ENCODE measurements at regions not wholly inside any gene's neighbourhood (a gene's known extent, or its start where the extent isn't known, plus 50 kb on each side); places are given as distances from the start of the nearest gene placed in this dataset.
"Not testable (repeated sequence)": the region's sequence is repeated elsewhere in the genome, so short reads cannot be mapped to it uniquely, and the experiment has no call there.

- no peak for FAIRE-seq
Observed at GRCh38 chrX:25442499-25442898, 426.7 kb upstream of the ARX start.

- no peak for FAIRE-seq
Observed at GRCh38 chrX:25433307-25433706, 417.5 kb upstream of the ARX start.

GRCh38 chrX:25432396-25432795 lies 416.6 kb upstream of the ARX start:
- FAIRE-seq = no peak

DNA sequence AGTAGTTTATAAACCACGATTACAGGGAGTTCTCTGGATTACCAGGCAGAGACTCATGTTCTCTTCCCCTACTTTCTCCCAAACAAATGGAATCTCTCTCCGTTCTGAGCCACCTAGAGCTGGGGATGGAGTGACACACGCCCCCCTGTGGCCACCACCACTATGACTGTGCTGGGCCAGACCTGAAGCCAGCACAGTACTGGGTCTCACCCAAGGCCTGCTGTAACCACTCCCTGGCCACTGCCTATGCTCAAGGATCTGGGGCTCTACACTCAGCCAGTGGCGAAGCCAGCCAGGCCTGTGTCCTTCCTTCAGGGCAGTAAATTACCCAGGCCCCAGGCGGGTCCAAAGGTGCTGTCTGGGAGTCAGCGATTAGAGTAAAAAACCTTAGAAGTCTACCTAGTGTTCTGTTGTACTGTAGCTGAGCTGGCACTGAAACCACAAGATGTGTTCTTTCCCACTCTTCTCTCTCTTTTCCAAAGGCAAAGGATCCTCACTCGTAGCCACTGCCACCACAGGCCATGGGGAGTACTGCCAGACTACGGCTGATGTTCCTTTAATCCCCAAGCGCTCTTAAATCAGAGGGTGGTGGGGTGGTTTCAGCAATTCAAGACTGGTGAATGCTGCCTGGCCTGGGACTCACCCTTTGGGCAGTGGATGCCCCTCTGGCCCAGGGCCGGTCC lies 412.2 kb upstream of the ARX start:
- no peak for FAIRE-seq

GRCh38 chrX:25404163-25404562 lies 388.4 kb upstream of the ARX start:
- not testable (repeated sequence) for FAIRE-seq

- no peak for FAIRE-seq
Observed at GRCh38 chrX:25389266-25389665, 373.5 kb upstream of the ARX start.

- no peak for FAIRE-seq
Observed at GRCh38 chrX:25383196-25383595, 367.4 kb upstream of the ARX start.

DNA sequence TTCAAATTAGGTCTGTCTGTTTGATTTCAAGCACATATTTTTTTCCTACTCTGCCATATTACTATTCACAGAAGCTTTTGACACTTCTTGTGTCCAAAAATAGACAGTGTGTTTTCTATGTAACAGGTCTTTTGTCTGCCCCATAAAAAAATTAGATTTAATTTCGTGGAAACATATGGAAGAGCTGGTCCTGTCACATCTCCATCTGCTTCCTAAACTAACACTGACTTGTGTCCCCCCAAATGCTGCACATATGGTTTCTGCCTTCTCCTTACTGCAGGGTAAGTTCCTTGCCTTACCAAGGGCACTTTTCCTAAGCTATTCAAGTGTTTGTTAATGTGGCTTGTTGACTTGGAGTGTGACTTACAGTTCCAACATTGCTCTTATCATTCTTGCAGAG lies 340.7 kb upstream of the ARX start:
- no peak for FAIRE-seq

- FAIRE-seq = no peak
Observed at GRCh38 chrX:25344161-25344936, 328.6 kb upstream of the ARX start.

- FAIRE-seq = no peak
Observed at GRCh38 chrX:25343060-25343459, 327.3 kb upstream of the ARX start.

DNA sequence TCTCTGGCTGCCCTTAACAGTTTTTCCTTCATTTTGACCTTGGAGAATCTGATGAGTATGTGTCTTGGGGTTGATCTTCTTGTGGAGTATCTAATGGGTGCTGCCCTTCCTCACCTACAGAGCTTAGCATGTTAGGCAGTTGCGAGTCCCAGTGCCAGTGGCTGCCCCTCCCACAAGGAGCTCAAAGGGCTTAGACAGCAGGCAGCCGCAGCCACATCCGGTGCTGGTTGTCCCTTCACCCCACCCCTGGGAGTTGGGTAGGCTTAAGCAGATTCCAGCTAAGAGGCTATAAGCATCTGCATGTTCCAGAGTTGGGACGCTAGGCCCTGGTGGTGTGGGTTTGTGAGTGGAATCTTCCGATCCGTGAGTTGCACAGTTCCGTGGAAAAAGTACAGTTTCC lies 322.1 kb upstream of the ARX start:
- no peak for FAIRE-seq

DNA sequence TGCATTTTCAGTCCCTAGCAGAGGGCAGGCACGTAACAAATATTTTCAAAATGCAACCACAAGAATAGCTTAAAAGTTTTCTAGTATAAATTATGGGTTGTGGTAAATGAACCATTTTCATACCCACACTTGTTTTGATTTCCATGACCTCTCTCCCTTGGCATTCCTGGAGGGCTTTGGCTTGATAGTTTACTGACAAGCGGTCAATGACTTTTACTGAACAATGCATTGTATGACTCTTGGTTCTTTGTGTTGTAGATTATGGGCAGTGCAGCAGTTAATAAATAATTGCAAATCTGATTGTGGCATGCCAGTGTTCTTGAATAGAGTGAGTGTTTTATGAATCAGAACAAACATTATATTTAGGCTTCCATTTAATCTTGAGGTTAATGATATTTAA lies 285.2 kb upstream of the ARX start:
- FAIRE-seq = no peak

- no peak for FAIRE-seq
Observed at GRCh38 chrX:25296850-25297249, 281.1 kb upstream of the ARX start.

GRCh38 chrX:25295466-25295865 lies 279.7 kb upstream of the ARX start:
- no peak for FAIRE-seq

- FAIRE-seq = no peak
Observed at GRCh38 chrX:25290132-25290531, 274.4 kb upstream of the ARX start.

DNA sequence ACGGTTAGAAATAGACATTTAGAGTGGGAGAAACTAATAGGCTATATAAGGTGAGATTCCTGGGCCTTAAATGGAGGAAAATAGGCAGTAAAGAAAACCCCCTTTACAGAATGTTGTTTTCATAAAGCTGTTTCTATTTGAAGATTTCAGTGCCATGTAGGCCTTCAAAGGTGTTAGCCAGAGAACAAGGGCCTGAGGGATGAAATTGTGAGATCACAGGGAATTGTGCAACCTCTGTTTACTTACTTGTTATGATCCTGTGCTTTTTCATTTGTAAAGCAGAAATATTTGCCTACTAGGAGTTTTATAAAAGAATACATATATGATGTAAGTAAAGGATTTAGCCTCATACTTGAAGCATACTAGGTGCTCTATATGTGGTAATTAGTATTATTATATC lies 272.9 kb upstream of the ARX start:
- no peak for FAIRE-seq

DNA sequence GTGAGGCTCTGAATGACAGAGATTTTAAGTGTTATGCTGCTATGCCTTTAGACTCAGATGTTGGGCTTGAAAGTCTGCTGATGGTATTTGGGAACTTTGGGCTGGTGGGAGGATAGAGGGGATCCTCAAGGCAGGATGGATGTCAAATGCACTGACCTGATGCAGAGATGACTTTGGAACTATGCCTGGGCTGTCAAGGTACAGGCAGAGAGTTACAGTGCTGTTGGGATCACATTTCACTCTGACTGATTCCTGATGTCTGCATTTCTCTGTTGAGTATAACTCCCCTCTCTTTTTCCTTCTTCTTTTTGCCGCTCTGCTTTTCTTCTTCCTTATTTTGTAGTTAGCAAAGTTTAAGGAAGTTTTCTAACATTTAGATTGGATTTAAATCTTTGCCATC lies 271.8 kb upstream of the ARX start:
- FAIRE-seq = no peak

GRCh38 chrX:25285598-25285997 lies 269.8 kb upstream of the ARX start:
- FAIRE-seq = no peak

- FAIRE-seq = no peak
Observed at GRCh38 chrX:25279510-25279909, 263.7 kb upstream of the ARX start.

DNA sequence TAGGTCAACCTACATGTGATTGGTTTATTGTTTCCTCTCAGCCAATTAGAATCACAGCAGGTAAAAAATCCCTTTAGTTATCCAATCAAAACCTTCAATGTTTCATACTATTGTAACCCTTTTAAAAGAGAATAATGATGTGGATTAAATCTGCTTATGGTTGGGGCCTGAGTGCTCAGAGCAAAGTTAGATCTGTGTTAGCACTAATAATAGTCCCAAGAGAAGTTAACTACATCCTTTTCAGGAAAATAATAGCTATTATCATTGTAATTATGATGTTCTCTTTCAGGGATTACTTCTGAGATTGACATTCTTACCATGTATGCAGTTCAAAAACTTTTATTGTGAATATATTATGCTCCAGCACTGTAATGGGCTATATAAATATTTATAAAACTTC lies 262.6 kb upstream of the ARX start:
- no peak for FAIRE-seq

DNA sequence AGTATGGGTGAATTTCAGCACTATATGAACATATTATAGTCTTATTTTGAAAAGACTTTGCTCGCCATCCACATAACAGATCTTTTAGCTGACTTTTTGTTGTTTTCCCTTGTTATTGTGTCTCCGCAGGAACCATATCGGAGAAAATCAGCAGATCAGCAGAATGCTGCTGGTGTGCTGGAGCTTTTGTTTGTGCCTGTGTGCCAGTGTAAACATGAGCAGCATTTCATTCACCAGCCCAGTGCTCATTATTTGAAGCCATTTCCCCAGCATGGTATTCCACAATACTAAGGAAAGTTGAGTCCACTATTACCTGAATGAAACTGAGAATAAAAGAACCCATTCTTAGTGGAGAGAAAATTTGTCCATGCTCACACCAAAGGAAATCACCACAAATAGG lies 261.8 kb upstream of the ARX start:
- FAIRE-seq = no peak

DNA sequence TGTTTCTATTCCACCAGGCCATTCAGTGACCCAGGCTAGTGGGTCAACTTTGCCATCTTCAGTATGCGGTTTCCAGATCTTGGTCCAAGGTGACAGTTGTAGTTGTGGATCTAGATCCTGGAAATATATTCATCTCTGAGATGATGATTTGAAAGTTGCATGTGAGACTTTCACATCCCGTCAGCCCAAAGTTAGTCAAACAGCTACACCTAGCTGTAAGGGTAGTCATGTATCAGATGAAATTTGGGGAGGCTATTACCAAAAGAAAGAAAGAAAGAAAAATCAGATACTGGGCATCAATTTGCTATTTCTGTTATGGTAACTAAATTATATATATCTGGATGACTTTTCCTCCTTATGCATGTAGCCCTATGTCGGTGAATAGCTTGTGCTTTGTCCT lies 259.4 kb upstream of the ARX start:
- no peak for FAIRE-seq

DNA sequence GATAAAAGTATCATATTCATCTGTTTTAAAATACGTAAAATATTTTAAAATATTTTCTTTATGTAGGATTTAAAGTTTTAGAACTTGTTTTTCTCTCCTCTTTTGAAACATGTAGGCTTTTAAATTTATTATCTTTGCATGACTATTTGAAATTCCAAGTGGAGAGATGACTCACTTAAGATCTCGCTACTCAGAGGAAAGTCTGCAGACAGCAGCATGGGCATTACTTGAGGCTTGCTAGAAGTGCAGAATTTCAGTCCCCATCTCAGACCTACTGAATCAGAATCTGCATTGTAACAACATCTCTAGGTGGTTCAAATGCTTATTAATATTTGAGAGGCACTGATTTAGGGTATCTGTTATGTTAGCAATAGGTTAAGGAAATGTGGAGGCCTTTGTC lies 225.7 kb upstream of the ARX start:
- no peak for FAIRE-seq

DNA sequence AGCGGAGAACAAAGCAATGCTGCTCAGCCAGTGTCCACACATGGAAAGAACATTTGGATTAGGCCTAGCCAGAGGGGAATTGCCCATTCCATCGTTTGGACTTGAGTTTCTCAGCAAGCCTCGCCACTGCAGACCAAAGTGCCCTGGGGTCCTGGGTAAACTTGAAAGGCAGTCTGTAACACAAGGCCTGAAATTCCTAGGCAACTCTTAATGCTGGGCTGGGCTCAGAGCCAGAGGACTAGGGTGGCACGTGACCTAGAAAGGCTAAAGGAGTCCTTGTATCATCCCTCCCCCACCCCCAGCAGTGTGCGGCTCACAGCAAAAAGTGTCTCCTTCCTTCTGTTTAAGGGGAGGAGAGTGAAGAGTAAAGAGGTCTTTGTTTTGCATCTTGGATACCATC lies 210.4 kb upstream of the ARX start:
- FAIRE-seq = no peak

- FAIRE-seq = no peak
Observed at GRCh38 chrX:25219480-25219879, 203.7 kb upstream of the ARX start.

Data from A204.1 (cell line).